H54 (cell line): ENCODE measurements at regions not wholly inside any gene's neighbourhood (a gene's known extent, or its start where the extent isn't known, plus 50 kb on each side); places are given as distances from the start of the nearest gene placed in this dataset.

ENCODE experiments used
- DNase-seq: peaks from one replicate; pipeline ENCODE4 v3.0.0; 2011; ENCODE audit warnings: low spot score, mixed read lengths; ENCODE audit not compliant: insufficient read length
- FAIRE-seq: peaks from 3 replicates; lab custom pipeline; 2011; peaks lifted over from hg19 to GRCh38; lab: Jason Lieb, UNC
- POLR2A ChIP-seq: IDR thresholded peaks from 2 replicates; pipeline ENCODE4 v1.6.1; 2011; ENCODE audit warnings: low read depth, mild to moderate bottlenecking, low read length

- FAIRE-seq (no peak), DNase-seq (no peak)
These were observed 182.8 kb downstream of the PIK3C3 start for GRCh38 chr18:42137693-42138375.

GRCh38 chr18:42141439-42141838 is 186.4 kb downstream of the PIK3C3 start:
- DNase-seq (no peak), FAIRE-seq (no peak)
- no peak for TF ChIP-seq POLR2A

More at GRCh38 chr18:42137693-42138375, 182.8 kb downstream of the PIK3C3 start:
- no peak for TF ChIP-seq POLR2A

- no peak for TF ChIP-seq POLR2A
- no peak for DNase-seq
- FAIRE-seq = no peak
These were observed 200.0 kb downstream of the PIK3C3 start for GRCh38 chr18:42155024-42155423.

- FAIRE-seq (no peak), DNase-seq (no peak)
- no peak for TF ChIP-seq POLR2A
These were observed 201.2 kb downstream of the PIK3C3 start for GRCh38 chr18:42156281-42156680.

GRCh38 chr18:42157420-42157819 is 202.4 kb downstream of the PIK3C3 start:
- FAIRE-seq (no peak), DNase-seq (no peak)
- TF ChIP-seq POLR2A = no peak

GRCh38 chr18:42157878-42158277 is 202.8 kb downstream of the PIK3C3 start:
- no peak for DNase-seq
- no peak for FAIRE-seq
- no peak for TF ChIP-seq POLR2A

- no peak for DNase-seq
- no peak for TF ChIP-seq POLR2A
- no peak for FAIRE-seq
These were observed 204.1 kb downstream of the PIK3C3 start for GRCh38 chr18:42159146-42159545.

GRCh38 chr18:42163321-42163720 is 208.3 kb downstream of the PIK3C3 start:
- no peak for TF ChIP-seq POLR2A
- FAIRE-seq (no peak), DNase-seq (no peak)

GRCh38 chr18:42164556-42164955 is 209.5 kb downstream of the PIK3C3 start:
- no peak for FAIRE-seq
- DNase-seq = no peak
- TF ChIP-seq POLR2A = no peak

- FAIRE-seq = no peak
- TF ChIP-seq POLR2A = no peak
- DNase-seq = no peak
These were observed 211.0 kb downstream of the PIK3C3 start for GRCh38 chr18:42165922-42166513.

- no peak for TF ChIP-seq POLR2A
- DNase-seq = no peak
- FAIRE-seq = no peak
These were observed 213.5 kb downstream of the PIK3C3 start for GRCh38 chr18:42168487-42168886.

GRCh38 chr18:42168907-42169306 is 213.9 kb downstream of the PIK3C3 start:
- TF ChIP-seq POLR2A = no peak
- FAIRE-seq = no peak

GRCh38 chr18:42174909-42175308 is 219.9 kb downstream of the PIK3C3 start:
- FAIRE-seq = no peak
- no peak for TF ChIP-seq POLR2A
- no peak for DNase-seq

More at GRCh38 chr18:42168907-42169306, 213.9 kb downstream of the PIK3C3 start:
- DNase-seq = no peak

- TF ChIP-seq POLR2A = no peak
- FAIRE-seq = no peak
- no peak for DNase-seq
These were observed 221.6 kb downstream of the PIK3C3 start for GRCh38 chr18:42176599-42176998.

- TF ChIP-seq POLR2A = no peak
- DNase-seq = no peak
- no peak for FAIRE-seq
These were observed 222.4 kb downstream of the PIK3C3 start for GRCh38 chr18:42177390-42177789.
